HG03460 (cell line): ENCODE measurements at regions not wholly inside any gene's neighbourhood (a gene's known extent, or its start where the extent isn't known, plus 50 kb on each side); places are given as distances from the start of the nearest gene placed in this dataset.

Source experiments
- ATAC-seq: cut with Tn5 transposase; IDR thresholded peaks from one replicate; pipeline ENCODE4 v1.9.1; 2021; ENCODE audit not compliant: unreplicated experiment

DNA sequence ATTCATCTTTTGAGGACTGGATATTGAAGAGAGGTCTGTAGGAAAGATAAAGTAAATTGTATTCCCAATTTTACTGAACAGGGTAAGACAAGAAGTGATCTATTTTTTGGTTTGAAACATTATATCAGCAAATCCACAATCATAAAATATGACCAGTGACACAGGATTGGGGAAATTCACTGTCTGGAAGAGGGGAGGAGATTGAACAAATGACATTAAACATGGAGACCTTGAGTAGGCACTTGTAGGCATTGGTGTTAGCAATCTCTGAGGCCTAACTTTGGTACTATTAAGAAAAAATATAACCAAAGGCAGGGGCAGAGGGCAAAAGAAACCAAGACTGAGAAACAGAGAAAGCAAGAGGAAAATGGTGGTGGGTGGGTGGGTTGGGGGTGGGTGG is 132.6 kb upstream of the TMEM161B start:
- ATAC-seq: no peak

GRCh38 chr5:88399561-88399960 is 130.9 kb upstream of the TMEM161B start:
- ATAC-seq: no peak

GRCh38 chr5:88398316-88398715 is 129.7 kb upstream of the TMEM161B start:
- no peak for ATAC-seq

DNA sequence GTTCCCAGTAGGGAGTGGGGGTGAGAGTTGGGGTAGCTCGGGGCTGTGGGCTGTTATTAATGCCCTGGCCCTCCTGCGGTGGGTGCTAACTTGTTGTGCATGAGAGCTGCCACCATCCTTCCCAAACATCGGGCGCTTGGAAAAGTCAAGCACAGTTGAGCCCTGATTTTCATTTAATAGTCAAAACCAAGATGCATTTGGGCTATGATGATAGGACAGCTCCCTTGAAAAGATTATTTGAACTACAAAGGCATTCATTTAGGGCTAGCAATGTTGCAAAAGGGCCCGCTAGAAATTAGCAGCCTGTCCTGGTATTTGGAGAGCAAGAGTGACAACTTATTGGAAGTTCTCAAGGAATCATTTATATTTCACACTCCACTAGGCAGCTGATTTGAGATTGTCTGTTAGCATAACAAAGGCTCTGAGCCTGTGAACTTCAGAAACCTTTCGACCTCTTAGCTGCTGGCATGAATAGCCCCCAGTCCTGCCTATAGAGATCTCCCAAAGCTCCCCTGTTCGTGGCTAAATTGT is 128.2 kb upstream of the TMEM161B start:
- ATAC-seq: no peak

- no peak for ATAC-seq
These were observed 127.4 kb upstream of the TMEM161B start for GRCh38 chr5:88396000-88396535.

- ATAC-seq: no peak
These were observed 126.6 kb upstream of the TMEM161B start for GRCh38 chr5:88395264-88395663.

GRCh38 chr5:88394536-88395175 is 126.0 kb upstream of the TMEM161B start:
- no peak for ATAC-seq

DNA sequence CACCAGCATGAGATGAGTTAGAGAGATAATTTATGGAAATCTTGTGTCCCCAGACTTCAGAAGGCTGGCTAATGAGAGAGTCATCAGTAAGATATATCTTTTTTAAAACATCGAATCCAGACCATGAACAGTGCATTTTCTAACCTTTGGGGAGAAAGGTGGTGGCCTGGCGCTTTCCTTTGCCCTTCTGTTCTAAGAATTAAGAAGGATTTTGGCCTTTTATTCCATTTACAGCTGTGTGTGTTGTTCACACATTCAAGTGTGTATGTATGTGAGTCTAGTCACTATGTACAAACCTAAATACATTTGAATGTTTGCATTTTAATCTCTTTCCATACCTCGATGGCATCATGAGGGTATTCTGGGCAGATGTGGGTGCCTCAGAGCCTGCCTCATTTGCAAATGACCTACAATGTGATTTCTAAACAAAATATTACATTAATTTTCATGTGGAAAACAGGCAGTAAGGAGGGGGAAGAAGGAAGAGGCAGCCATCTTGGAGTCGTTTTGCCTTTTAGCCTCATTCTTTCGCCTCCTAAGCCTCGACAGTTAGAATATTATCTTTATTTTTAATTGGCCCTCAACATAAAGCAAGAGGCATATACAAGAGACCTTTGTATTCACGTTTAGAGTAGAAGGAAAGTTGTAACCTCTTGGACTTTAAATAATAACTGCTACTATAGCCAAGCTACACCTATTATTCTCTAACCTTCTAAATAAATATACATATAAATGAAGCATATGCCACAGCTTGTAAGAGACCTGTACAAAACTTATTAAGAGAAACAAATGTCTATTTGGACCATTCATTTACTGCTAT is 125.3 kb upstream of the TMEM161B start:
- ATAC-seq: no peak

DNA sequence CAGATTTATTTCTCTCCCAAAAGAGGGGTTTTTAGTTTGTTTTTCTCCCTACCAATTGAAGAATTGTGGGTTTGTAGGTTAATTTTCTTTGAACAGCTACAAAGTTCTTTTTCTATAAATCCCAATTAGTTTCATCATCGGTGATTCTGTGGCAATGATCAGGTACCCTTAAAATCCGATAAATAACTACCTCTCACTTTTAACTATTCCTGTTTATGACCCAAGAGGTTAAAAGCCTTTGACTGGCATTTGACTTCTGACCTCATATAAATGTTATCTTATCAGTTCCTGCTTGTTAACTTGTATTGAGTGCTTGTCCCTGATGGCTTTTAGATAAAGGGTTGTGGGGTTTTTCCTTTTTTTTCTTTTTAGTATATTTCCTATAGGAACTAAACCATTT is 124.4 kb upstream of the TMEM161B start:
- no peak for ATAC-seq

DNA sequence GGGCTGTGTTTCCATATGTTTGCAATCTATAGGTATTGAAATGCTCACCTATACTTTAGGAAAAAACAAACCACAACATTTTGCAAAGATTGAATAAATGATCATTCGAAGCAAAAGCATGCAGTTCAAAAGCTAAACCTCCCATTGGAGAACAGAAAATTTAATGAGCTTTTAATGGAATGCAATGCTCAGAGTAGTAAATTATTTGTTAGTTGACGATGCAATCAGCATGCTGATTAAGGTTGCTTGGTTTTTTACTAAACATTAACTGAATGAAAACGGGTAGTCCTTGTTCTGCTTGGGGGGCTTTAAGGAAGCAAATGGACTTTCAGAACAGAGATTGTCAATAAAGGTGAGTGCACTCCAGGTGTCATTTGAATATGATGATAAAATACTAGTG is 123.3 kb upstream of the TMEM161B start:
- ATAC-seq: no peak

- no peak for ATAC-seq
These were observed 122.5 kb upstream of the TMEM161B start for GRCh38 chr5:88391116-88391515.

DNA sequence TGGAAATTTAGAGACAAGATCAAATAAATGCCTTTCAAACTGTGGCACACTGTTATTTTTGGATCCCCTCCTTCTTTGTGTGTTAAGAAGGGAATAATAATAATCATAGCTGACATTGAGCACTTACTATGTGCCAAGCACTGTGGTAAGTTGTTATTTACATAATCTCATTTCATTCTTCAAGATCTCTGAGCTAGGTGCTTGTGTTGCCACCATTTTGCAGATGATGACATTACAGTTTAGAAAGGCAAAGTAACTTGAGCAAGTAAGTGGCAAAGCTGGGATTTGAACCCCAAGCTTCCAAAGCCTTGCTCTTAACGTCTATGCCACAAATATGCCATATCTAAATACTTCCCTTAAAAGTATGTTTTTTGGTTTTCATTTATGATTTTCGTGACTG is 121.8 kb upstream of the TMEM161B start:
- no peak for ATAC-seq

DNA sequence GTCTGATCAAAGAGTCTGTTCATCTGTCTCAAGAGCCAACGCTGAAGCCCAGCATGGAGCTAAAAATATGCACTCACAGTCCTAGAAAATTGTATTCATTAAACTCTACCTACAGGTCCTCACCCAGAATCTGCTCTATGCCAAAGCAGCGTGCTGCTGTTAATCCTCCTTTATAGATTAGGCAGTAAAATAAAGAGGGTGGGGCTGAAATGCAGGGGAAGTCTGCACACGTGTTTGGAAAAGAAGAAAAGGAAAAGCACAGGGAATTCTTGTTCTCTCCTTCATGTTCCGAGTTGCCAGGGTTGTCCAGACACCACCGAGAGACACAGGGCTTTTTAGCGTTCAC is 121.4 kb upstream of the TMEM161B start:
- no peak for ATAC-seq

- ATAC-seq: no peak
These were observed 120.9 kb upstream of the TMEM161B start for GRCh38 chr5:88389338-88390095.

- no peak for ATAC-seq
These were observed 120.1 kb upstream of the TMEM161B start for GRCh38 chr5:88388476-88389337.

- no peak for ATAC-seq
These were observed 116.2 kb upstream of the TMEM161B start for GRCh38 chr5:88384886-88385285.

DNA sequence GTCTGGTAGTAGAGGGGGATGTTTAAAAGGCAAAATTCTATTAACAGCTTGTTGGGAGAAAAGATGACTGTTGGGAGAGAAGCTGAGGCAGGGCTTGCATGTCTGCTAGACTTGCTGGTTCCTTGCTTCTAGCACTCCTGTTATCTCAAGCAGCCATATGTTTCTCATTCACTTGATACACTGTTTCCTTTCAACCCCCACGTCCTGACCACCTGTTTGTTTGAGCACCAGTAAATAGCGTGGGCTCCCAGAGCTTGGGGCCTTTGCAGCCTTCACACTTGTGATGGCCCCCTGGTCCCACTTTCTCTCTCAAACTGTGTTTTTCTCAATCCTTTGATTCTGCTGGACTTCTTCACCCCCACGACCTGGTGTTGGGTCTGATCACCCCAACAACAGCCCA is 111.7 kb upstream of the TMEM161B start:
- no peak for ATAC-seq

GRCh38 chr5:88377705-88378656 is 109.3 kb upstream of the TMEM161B start:
- no peak for ATAC-seq

DNA sequence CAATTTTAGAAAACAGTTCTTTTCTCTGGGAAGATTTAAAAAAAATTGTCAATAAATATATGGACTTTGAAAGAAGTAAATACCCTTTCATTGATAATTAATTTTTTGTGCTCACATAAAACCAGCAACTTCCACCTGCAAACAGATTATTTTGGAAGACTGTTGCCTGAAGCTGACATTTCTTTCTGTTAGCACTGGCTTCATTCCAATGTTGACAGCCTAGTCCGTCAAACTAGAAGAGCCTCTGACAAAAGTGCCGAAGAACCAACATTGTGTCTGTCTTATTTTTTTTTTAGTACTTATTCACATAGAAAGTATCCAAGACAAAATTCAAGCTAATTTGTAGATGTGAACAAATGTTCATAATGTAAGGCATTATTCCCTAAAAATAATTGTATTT is 108.6 kb upstream of the TMEM161B start:
- ATAC-seq: no peak
